HG02588 (cell line): ENCODE measurements at regions not wholly inside any gene's neighbourhood (a gene's known extent, or its start where the extent isn't known, plus 50 kb on each side); places are given as distances from the start of the nearest gene placed in this dataset.
"Not testable (repeated sequence)": the region's sequence is repeated elsewhere in the genome, so short reads cannot be mapped to it uniquely, and the experiment has no call there.

ENCODE experiments used
- ATAC-seq: cut with Tn5 transposase; IDR thresholded peaks from one replicate; pipeline ENCODE4 v1.9.1; 2021; ENCODE audit warnings: mild to moderate bottlenecking, moderate library complexity; ENCODE audit not compliant: unreplicated experiment

GRCh38 chr5:120306303-120306702, 157.8 kb upstream of the PRR16 start:
- no peak for ATAC-seq

- no peak for ATAC-seq
Measured at GRCh38 chr5:120314191-120314590, 149.9 kb upstream of the PRR16 start.

- ATAC-seq = no peak
Measured at GRCh38 chr5:120320626-120321025, 143.5 kb upstream of the PRR16 start.

- ATAC-seq = no peak
Measured at GRCh38 chr5:120326651-120327050, 137.4 kb upstream of the PRR16 start.

GRCh38 chr5:120327180-120327579, 136.9 kb upstream of the PRR16 start:
- ATAC-seq = no peak

- ATAC-seq = no peak
Measured at GRCh38 chr5:120329095-120329494, 135.0 kb upstream of the PRR16 start.

GRCh38 chr5:120330558-120330957, 133.5 kb upstream of the PRR16 start:
- no peak for ATAC-seq

GRCh38 chr5:120344181-120344580, 119.9 kb upstream of the PRR16 start:
- no peak for ATAC-seq

GRCh38 chr5:120345947-120346346, 118.2 kb upstream of the PRR16 start:
- no peak for ATAC-seq

GRCh38 chr5:120351071-120351470, 113.0 kb upstream of the PRR16 start:
- not testable (repeated sequence) for ATAC-seq

GRCh38 chr5:120354126-120354525, 110.0 kb upstream of the PRR16 start:
- ATAC-seq = no peak

- no peak for ATAC-seq
Measured at GRCh38 chr5:120358949-120359348, 105.2 kb upstream of the PRR16 start.

- no peak for ATAC-seq
Measured at GRCh38 chr5:120361941-120362340, 102.2 kb upstream of the PRR16 start.

GRCh38 chr5:120362426-120362825, 101.7 kb upstream of the PRR16 start:
- ATAC-seq = no peak

- no peak for ATAC-seq
Measured at GRCh38 chr5:120365656-120366446, 98.2 kb upstream of the PRR16 start.

- ATAC-seq = no peak
Measured at GRCh38 chr5:120367896-120368634, 96.0 kb upstream of the PRR16 start.

- no peak for ATAC-seq
Measured at GRCh38 chr5:120368923-120369715, 95.0 kb upstream of the PRR16 start.

- no peak for ATAC-seq
Measured at GRCh38 chr5:120372899-120373298, 91.2 kb upstream of the PRR16 start.

- ATAC-seq = no peak
Measured at GRCh38 chr5:120375248-120375647, 88.9 kb upstream of the PRR16 start.

- ATAC-seq = no peak
Measured at GRCh38 chr5:120380644-120381043, 83.5 kb upstream of the PRR16 start.

GRCh38 chr5:120382833-120383232, 81.3 kb upstream of the PRR16 start:
- no peak for ATAC-seq
